Upper lobe of left lung (tissue), 4 donors: ENCODE measurements at regions not wholly inside any gene's neighbourhood (a gene's known extent, or its start where the extent isn't known, plus 50 kb on each side); places are given as distances from the start of the nearest gene placed in this dataset.
A peak's percentile ranks its signal among the peaks of the same experiment; 100 is the strongest.

ENCODE experiments used
- CTCF ChIP-seq, 6 experiments: fragments of 450-650 bp in 4 of 6; fragments of 200-600 bp in 2 of 6; sonication (generic) in 2 of 6; IDR thresholded peaks; one replicate each; pipeline ENCODE4 v1.5.1; 2016 to 2019; ENCODE audit warnings: antibody characterized with exemption in 6 of 6
- POLR2A ChIP-seq, 4 donors: fragments of 450-650 bp; IDR thresholded peaks; one replicate each; pipeline ENCODE4 v1.5.1; 2016 to 2017; ENCODE audit warnings: antibody characterized with exemption in 4 of 4, mild to moderate bottlenecking in 2 of 4

- no peak for TF ChIP-seq POLR2A (IDR thresholded peaks at IDR 0.05)
- peak in 1 of 6 experiments; percentile 29 for TF ChIP-seq CTCF (IDR thresholded peaks at IDR 0.05)
Measured at GRCh38 chr1:47587891-47588582, 150.2 kb downstream of the FOXD2 start.
